SK-N-SH treated with all-trans-retinoic acid at 6 μM for 48 hours (cell line): ENCODE measurements at regions not wholly inside any gene's neighbourhood (a gene's known extent, or its start where the extent isn't known, plus 50 kb on each side); places are given as distances from the start of the nearest gene placed in this dataset.

Experiments used
- ATAC-seq: fragments of 200-7000 bp; cut with Tn5 transposase; 3 replicates; pipeline ENCODE4 v1.9.1; 2020; ENCODE audit warnings: mild to moderate bottlenecking, moderate library complexity
- BACH2 ChIP-seq: fragments of 250-450 bp; sonication (Bioruptor Pico); IDR thresholded peaks from 2 replicates; pipeline ENCODE4 v1.9.0; 2021; ENCODE audit warnings: mild to moderate bottlenecking, borderline replicate concordance
- CSRNP3 ChIP-seq: fragments of 250-450 bp; sonication (Bioruptor Pico); IDR thresholded peaks from 2 replicates; pipeline ENCODE4 v1.5.1; 2021; ENCODE audit warnings: mild to moderate bottlenecking, moderate library complexity
- ISL1 ChIP-seq: fragments of 250-450 bp; sonication (Bioruptor Pico); IDR thresholded peaks from 2 replicates; pipeline ENCODE4 v2.1.2; 2022; ENCODE audit warnings: mild to moderate bottlenecking, moderate library complexity
- OSR1 ChIP-seq: fragments of 250-450 bp; sonication (Bioruptor Pico); IDR thresholded peaks from 2 replicates; pipeline ENCODE4 v1.8.0; 2022; ENCODE audit warnings: moderate library complexity, mild to moderate bottlenecking, inconsistent platforms
- PPARA ChIP-seq: fragments of 250-450 bp; sonication (Bioruptor Pico); IDR thresholded peaks from 2 replicates; pipeline ENCODE4 v1.5.0; 2020; ENCODE audit warnings: mild to moderate bottlenecking, borderline replicate concordance
- SNAI2 ChIP-seq: fragments of 250-450 bp; sonication (Bioruptor Pico); IDR thresholded peaks from 2 replicates; pipeline ENCODE4 v1.5.0; 2020; ENCODE audit warnings: mild to moderate bottlenecking, moderate library complexity
- TOX ChIP-seq: fragments of 250-450 bp; sonication (Bioruptor Pico); IDR thresholded peaks from 2 replicates; pipeline ENCODE4 v1.8.0; 2021; ENCODE audit warnings: mild to moderate bottlenecking, moderate library complexity, borderline replicate concordance
- ZFP30 ChIP-seq: fragments of 450-650 bp; formaldehyde crosslinking; IDR thresholded peaks from 2 replicates; pipeline ENCODE4 v1.5.0; 2022; ENCODE audit warnings: mild to moderate bottlenecking, moderate library complexity
- ZNF565 ChIP-seq: fragments of 450-650 bp; formaldehyde crosslinking; conservative IDR thresholded peaks from 2 replicates; pipeline ENCODE4 v1.5.0; 2020; ENCODE audit warnings: low read depth, mild to moderate bottlenecking, moderate library complexity
- TF ChIP-seq, protein P1 (sequence below): fragments of 250-450 bp; sonication (Bioruptor Pico); IDR thresholded peaks from 2 replicates; pipeline ENCODE4 v1.5.0; 2020; ENCODE audit warnings: mild to moderate bottlenecking, moderate library complexity
- TF ChIP-seq, protein P2 (sequence below): fragments of 250-450 bp; sonication (Bioruptor Pico); IDR thresholded peaks from 2 replicates; pipeline ENCODE4 v1.8.0; 2020; ENCODE audit warnings: mild to moderate bottlenecking, moderate library complexity, borderline replicate concordance

- ATAC-seq = no peak
- TF ChIP-seq CSRNP3 (CRISPR knock-in tag) (no peak), ZNF565 (no peak), ZFP30 (CRISPR knock-in tag) (no peak), OSR1 (CRISPR knock-in tag) (no peak), BACH2 (no peak), ISL1 (no peak), PPARA (no peak), SNAI2 (CRISPR knock-in tag) (no peak), TOX (CRISPR knock-in tag) (no peak)
- TF ChIP-seq, protein P1, sequence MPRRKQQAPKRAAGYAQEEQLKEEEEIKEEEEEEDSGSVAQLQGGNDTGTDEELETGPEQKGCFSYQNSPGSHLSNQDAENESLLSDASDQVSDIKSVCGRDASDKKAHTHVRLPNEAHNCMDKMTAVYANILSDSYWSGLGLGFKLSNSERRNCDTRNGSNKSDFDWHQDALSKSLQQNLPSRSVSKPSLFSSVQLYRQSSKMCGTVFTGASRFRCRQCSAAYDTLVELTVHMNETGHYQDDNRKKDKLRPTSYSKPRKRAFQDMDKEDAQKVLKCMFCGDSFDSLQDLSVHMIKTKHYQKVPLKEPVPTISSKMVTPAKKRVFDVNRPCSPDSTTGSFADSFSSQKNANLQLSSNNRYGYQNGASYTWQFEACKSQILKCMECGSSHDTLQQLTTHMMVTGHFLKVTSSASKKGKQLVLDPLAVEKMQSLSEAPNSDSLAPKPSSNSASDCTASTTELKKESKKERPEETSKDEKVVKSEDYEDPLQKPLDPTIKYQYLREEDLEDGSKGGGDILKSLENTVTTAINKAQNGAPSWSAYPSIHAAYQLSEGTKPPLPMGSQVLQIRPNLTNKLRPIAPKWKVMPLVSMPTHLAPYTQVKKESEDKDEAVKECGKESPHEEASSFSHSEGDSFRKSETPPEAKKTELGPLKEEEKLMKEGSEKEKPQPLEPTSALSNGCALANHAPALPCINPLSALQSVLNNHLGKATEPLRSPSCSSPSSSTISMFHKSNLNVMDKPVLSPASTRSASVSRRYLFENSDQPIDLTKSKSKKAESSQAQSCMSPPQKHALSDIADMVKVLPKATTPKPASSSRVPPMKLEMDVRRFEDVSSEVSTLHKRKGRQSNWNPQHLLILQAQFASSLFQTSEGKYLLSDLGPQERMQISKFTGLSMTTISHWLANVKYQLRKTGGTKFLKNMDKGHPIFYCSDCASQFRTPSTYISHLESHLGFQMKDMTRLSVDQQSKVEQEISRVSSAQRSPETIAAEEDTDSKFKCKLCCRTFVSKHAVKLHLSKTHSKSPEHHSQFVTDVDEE (CRISPR knock-in tag) = no peak
- TF ChIP-seq, protein P2, sequence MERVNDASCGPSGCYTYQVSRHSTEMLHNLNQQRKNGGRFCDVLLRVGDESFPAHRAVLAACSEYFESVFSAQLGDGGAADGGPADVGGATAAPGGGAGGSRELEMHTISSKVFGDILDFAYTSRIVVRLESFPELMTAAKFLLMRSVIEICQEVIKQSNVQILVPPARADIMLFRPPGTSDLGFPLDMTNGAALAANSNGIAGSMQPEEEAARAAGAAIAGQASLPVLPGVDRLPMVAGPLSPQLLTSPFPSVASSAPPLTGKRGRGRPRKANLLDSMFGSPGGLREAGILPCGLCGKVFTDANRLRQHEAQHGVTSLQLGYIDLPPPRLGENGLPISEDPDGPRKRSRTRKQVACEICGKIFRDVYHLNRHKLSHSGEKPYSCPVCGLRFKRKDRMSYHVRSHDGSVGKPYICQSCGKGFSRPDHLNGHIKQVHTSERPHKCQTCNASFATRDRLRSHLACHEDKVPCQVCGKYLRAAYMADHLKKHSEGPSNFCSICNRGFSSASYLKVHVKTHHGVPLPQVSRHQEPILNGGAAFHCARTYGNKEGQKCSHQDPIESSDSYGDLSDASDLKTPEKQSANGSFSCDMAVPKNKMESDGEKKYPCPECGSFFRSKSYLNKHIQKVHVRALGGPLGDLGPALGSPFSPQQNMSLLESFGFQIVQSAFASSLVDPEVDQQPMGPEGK (CRISPR knock-in tag) = no peak
- TF ChIP-seq, all 23 proteins: peak for 0
These were observed 572.3 kb downstream of the PCDH11X start for GRCh38 chrX:92351511-92351910.
